A673 (cell line): ENCODE measurements at regions not wholly inside any gene's neighbourhood (a gene's known extent, or its start where the extent isn't known, plus 50 kb on each side); places are given as distances from the start of the nearest gene placed in this dataset.

Experiments used
- BruUV-seq: library from RNA; stranded (reverse); fragments of 400-500 nt; replicated peaks from 2 replicates; lab custom pipeline; 2021; lab: Mats Ljungman, UMichigan
- CTCF ChIA-PET: fragments of 300-600 bp; sonication (Branson Sonifier 250); formaldehyde crosslinking; loops from one replicate; lab custom pipeline; 2022; ENCODE audit warnings: antibody characterized with exemption; lab: Charles Lee
- POLR2A ChIA-PET: fragments of 300-600 bp; sonication (Branson Sonifier 250); formaldehyde crosslinking; loops from one replicate; lab custom pipeline; 2022; ENCODE audit warnings: antibody characterized with exemption; ENCODE audit not compliant: low non-redundant PET; lab: Charles Lee
- DNase-seq: peaks from one replicate; pipeline ENCODE4 v3.0.0-alpha.2; 2015; ENCODE audit warnings: low spot score
- H3K27ac ChIP-seq: fragments of 200-600 bp; sonication (generic); 2 replicates; pipeline ENCODE4 v1.5.1; 2016; ENCODE audit warnings: mixed run types, low read depth, mild to moderate bottlenecking, mixed read lengths, antibody characterized with exemption, low read length; ENCODE audit not compliant: poor library complexity, severe bottlenecking
- H3K27me3 ChIP-seq: fragments of 200-600 bp; sonication (generic); replicated peaks from 2 replicates; pipeline ENCODE4 v1.6.1; 2017; ENCODE audit warnings: mixed run types, low read depth, mild to moderate bottlenecking, mixed read lengths, antibody characterized with exemption, low read length; ENCODE audit not compliant: insufficient read depth, poor library complexity
- H3K36me3 ChIP-seq: fragments of 200-600 bp; sonication (generic); 2 replicates; pipeline ENCODE4 v1.6.1; 2016; ENCODE audit warnings: mixed run types, mild to moderate bottlenecking, mixed read lengths, antibody characterized with exemption, low read length; ENCODE audit not compliant: insufficient read depth, poor library complexity, severe bottlenecking
- H3K4me1 ChIP-seq: fragments of 200-600 bp; sonication (generic); 2 replicates; pipeline ENCODE4 v1.6.1; 2017; ENCODE audit warnings: mixed run types, mild to moderate bottlenecking, mixed read lengths, antibody characterized with exemption, low read length; ENCODE audit not compliant: insufficient read depth, poor library complexity, severe bottlenecking
- H3K4me3 ChIP-seq: fragments of 200-600 bp; sonication (generic); 2 replicates; pipeline ENCODE4 v1.5.1; 2016; ENCODE audit warnings: low read depth, mixed run types, mild to moderate bottlenecking, mixed read lengths, low read length; ENCODE audit not compliant: poor library complexity, severe bottlenecking
- H3K9me3 ChIP-seq: fragments of 200-600 bp; sonication (generic); 2 replicates; pipeline ENCODE4 v1.6.1; 2016; ENCODE audit warnings: mixed run types, low read depth, mild to moderate bottlenecking, mixed read lengths, antibody characterized with exemption, low read length; ENCODE audit not compliant: poor library complexity, severe bottlenecking
- EZH2 ChIP-seq: fragments of 200-600 bp; sonication (generic); IDR thresholded peaks from 2 replicates; pipeline ENCODE4 v1.6.1; 2017; ENCODE audit warnings: borderline replicate concordance, low read depth, mild to moderate bottlenecking, mixed read lengths, antibody characterized with exemption, low read length; ENCODE audit not compliant: poor library complexity, severe bottlenecking
- intact Hi-C: fragments of 100-400 bp; cut with micrococcal nuclease; formaldehyde crosslinking; loops from one replicate; pipeline ENCODE4 v1.10.0; 2022; ENCODE audit not compliant: unreplicated experiment
- TF ChIP-seq, protein P1 (sequence below): fragments of 300-800, 200-600 bp; sonication (generic); conservative IDR thresholded peaks from 2 replicates; pipeline ENCODE4 v1.5.1; 2017; ENCODE audit warnings: low read depth, mild to moderate bottlenecking, antibody characterized with exemption, low read length, moderate library complexity, mixed read lengths

DNA sequence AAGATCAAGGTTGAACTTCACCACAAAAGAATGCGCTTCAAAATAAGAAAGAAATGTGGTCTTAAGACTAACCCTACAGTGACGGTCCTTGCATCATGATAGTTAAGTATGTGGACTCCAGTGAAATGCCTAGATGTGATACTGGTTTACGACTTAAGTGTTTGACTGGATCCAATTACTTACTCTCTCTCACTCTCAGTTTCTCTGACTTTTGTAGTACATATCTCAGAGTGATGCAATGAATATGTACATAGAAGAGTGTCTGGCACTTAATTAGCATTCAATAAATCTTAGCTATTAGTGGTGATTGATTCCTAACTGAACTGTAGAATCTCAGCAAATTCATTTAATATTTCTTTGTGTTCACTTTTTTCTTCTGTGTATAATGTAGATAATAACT lies 411.7 kb upstream of the ITGA1 start:
- Histone ChIP-seq H3K9me3 (no peaks in the 10 kb centered on the region), H3K4me3 (no peak overlapping the region), H3K36me3 (no peaks in the 10 kb centered on the region), H3K27me3 (no peaks in the 10 kb centered on the region), H3K4me1 (no peaks in the 10 kb centered on the region), H3K27ac (no peak overlapping the region)
- ChIA-PET CTCF (no interaction called here), POLR2A (no interaction called here)
- DNase-seq, result no peak
- no peak for TF ChIP-seq EZH2
- TF ChIP-seq, protein P1, sequence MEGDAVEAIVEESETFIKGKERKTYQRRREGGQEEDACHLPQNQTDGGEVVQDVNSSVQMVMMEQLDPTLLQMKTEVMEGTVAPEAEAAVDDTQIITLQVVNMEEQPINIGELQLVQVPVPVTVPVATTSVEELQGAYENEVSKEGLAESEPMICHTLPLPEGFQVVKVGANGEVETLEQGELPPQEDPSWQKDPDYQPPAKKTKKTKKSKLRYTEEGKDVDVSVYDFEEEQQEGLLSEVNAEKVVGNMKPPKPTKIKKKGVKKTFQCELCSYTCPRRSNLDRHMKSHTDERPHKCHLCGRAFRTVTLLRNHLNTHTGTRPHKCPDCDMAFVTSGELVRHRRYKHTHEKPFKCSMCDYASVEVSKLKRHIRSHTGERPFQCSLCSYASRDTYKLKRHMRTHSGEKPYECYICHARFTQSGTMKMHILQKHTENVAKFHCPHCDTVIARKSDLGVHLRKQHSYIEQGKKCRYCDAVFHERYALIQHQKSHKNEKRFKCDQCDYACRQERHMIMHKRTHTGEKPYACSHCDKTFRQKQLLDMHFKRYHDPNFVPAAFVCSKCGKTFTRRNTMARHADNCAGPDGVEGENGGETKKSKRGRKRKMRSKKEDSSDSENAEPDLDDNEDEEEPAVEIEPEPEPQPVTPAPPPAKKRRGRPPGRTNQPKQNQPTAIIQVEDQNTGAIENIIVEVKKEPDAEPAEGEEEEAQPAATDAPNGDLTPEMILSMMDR, result no peak
- no TSS peak for BruUV-seq
- intact Hi-C loops, result no loop called here

DNA sequence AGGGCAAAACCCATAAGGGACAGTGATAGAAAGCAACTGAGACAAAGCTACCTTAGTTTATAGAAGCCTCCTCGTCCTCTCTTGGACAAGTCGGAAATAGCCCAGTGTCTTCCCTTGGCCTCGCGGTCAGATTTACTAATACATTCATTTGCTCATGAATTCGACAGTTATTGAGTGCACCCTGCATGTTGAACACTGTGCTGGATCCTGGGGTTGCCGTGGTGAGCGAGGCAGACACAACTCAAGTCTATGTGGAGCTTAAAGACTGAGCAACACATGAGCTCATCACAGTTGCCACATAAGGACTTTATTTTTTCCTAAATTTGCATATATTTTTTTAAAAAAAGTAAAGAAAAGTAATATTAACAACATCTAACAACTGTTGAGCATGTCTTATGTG lies 411.1 kb upstream of the ITGA1 start:
- BruUV-seq, result no TSS peak
- Histone ChIP-seq H3K9me3 (no peaks in the 10 kb centered on the region), H3K4me3 (no peak overlapping the region), H3K27ac (no peak overlapping the region), H3K27me3 (no peaks in the 10 kb centered on the region), H3K4me1 (no peaks in the 10 kb centered on the region), H3K36me3 (no peaks in the 10 kb centered on the region)
- intact Hi-C loops, result no loop called here
- DNase-seq, result no peak
- ChIA-PET POLR2A (no interaction called here), CTCF (no interaction called here)
- TF ChIP-seq, protein P1, result no peak
- no peak for TF ChIP-seq EZH2

DNA sequence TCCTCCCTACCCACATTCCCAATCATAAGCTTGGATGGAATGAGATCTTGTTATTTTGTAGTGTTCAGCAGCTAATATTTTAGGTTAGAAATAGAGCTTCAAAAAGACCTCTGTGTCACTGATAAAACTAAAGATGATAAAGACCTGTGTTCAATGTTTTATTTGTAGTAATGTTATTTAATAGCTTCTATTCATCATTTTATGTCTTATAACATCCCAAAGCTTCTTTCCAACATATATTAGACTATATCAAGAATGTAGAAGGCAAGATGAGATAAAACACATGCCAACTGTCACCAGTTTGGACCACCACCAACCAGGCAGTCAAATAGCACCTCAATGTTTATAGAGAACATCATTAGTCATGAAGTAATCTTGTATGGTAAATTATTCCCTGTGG lies 409.5 kb upstream of the ITGA1 start:
- Histone ChIP-seq H3K36me3 (no peaks in the 10 kb centered on the region), H3K27me3 (no peaks in the 10 kb centered on the region), H3K27ac (no peak overlapping the region), H3K9me3 (no peaks in the 10 kb centered on the region), H3K4me3 (no peak overlapping the region), H3K4me1 (no peaks in the 10 kb centered on the region)
- no peak for DNase-seq
- ChIA-PET POLR2A (no interaction called here), CTCF (no interaction called here)
- intact Hi-C loops, result no loop called here
- TF ChIP-seq, protein P1, result no peak
- TF ChIP-seq EZH2, result no peak
- BruUV-seq, result no TSS peak
